ENCODE measurements at regions not wholly inside any gene's neighbourhood (a gene's known extent, or its start where the extent isn't known, plus 50 kb on each side); places are given as distances from the start of the nearest gene placed in this dataset.

GRCh38 chr15:36208868-36209582, 370.4 kb upstream of the CDIN1 start:
- DNase-seq, result no peak

DNA sequence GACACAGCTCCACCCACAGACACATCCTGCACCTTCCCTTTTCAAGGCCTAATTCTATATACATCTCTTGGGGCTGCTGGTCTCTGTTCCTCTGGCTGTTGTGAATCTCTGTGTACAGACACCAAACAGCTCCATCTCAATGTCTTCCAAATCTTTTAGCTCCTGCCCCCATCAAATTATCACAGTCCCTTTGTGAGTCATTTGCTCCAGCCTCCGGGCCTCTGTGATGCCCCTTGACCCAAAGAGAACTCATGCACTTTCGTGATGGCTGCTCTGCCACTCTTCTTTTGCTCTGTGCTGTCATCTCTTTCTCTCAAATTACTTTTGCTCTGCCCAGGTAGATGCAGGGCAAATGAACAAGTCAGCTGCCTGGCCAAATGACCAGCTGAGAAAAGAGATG, 369.0 kb upstream of the CDIN1 start:
- DNase-seq, result no peak

DNA sequence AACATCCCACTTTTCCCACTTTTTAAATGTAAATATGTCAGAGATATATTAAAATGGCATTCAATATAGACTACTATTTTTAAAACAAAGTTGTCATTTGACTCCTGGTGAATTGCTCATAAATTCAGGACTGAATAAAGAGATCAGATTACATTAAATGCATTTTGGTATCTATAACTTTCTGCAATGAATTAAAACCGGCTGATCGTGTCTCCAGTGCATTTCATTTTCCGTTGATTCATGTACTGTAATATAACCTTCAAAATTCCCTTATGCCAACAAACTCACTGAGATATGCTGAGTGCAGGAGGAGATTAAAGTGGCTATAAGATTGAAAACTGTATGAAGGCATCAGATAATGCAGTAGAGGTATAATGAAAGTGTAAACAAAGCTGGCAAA, 361.1 kb upstream of the CDIN1 start:
- DNase-seq, result no peak

DNA sequence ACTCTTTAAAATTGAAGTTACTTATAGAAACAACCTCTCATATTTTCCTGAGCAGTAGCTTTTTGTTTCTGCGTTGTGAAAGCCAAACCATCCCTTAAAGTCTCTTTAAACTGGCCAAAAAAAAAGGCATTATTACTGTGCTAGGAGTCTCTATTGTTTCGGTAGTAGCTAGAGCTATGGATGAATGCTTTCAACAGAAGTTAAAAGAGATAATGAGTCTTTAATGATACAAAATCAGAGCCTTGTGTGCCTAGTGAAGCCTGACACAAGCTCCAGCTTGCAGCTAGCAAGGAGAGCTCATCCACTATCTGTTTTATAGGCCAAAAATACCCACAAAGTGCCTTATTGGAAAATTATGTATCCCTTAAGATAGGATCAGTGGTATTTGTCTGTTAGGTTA, 360.4 kb upstream of the CDIN1 start:
- DNase-seq, result no peak

DNA sequence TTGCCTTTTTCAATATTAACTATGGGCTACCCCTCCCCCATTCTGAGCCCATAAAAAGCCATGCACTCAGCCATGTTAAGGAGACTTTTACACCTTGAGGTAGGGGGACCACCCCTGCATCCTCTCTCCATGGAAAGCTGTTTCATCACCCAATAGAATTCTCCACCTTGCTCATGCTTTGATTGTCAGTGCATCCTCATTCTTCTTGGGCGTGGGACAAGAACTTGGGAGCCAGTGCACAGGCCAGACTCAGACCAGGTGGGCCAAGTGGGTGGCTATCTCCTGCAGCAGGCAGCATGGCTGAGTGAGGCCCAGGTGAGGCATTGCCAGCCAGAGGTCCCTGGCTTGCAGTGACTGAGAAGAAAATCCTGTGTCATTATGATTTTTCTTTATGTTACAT, 357.4 kb upstream of the CDIN1 start:
- no peak for DNase-seq

DNA sequence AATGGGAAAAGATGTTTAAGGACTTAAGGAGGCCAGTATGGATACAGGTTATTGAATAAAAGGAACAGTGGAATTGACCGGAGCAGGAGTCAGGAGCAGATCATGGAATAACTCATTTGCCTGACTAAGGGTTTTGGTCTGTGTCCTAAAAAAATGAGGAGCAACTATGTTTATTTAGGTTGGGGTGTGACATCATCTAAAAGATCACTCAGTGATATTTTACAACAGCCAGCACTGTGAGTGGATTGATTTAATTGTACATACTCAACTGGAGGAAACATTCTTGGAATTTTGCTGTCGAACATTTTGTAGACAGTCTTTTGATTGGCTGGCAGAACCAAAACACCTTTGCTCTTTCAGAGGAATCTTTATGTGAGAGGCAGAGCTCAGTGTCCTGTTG, 348.6 kb upstream of the CDIN1 start:
- no peak for DNase-seq

DNA sequence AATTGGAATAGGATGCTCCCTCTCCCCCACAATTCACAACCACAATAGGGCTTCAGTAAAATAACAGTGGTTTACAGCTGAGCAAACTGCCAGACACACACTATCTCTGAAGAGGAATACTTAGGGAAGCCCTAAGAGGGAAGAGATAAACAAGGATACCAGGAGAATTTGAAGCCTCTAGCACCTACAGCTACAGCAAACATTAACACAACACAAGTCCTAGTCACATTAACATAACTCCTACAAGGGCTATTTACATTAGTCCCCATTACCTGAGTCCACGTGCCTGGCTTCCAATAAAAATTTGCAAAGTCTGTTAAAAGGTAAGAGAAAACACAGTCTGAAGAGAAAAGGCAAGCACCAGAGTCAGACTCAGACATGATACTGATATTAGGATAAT, 346.9 kb upstream of the CDIN1 start:
- DNase-seq, result no peak

GRCh38 chr15:36234743-36235142, 344.7 kb upstream of the CDIN1 start:
- DNase-seq, result no peak

DNA sequence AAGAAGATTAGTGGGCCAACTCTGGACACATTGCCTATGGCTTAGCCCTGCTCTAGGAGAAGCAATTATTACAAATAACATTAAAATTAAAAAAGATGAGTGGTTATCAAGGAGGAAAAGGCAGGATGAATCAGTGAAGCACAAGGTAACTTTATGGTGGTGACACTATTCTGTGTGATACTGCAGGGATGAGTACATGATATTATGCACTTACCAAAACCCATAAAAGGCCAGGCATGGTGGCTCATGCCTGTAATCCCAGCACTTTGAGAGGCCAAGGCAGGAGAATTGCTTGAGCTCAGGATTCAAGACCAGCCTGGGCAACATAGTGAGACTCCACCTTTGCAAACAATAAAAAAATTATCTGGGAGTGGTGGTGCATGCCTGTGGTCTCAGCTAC, 344.3 kb upstream of the CDIN1 start:
- no peak for DNase-seq

- no peak for DNase-seq
Measured at GRCh38 chr15:36239509-36239908, 339.9 kb upstream of the CDIN1 start.

DNA sequence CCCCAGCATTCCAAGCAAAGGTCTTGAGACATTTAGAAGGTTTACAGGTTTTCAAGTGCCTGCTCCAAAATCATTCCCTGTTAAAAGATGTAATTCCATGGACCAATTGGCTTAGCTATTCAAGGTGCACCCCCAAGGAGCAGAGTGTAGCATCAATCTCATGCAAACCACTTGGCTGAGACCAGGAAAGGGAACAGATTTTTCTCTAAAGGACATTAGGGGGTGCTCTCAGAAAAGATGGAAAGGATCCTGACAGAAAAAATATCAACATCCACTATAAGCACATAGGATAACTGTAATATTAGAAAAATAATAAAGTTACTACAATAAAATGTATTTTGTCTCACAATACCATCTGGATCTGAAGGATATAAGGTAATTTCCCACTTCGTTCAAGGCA, 328.0 kb upstream of the CDIN1 start:
- DNase-seq, result no peak

- DNase-seq, result no peak
Measured at GRCh38 chr15:36252146-36252711, 327.2 kb upstream of the CDIN1 start.

GRCh38 chr15:36254426-36254825, 325.0 kb upstream of the CDIN1 start:
- no peak for DNase-seq

GRCh38 chr15:36256404-36256807, 323.0 kb upstream of the CDIN1 start:
- DNase-seq, result no peak

GRCh38 chr15:36263666-36264065, 315.8 kb upstream of the CDIN1 start:
- DNase-seq, result no peak

DNA sequence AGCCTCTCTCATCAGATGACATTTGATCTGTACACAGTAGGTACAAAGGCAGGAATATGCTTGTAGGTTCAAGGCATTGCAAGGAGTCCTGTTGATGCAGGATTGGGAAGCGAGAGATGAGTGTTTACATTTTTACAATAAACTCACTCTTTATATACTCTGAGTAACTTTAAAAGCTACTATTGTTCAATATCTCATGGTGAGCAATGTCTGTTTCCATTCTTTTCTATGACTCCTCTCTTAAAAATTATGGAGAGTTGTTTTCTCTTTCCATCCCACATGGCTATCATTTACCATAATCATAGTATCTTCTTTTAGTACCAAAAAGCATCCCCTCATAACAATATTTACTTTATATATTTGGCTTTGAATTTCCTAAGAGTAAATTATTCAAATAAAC, 314.0 kb upstream of the CDIN1 start:
- DNase-seq, result no peak

GRCh38 chr15:36271048-36271447, 308.4 kb upstream of the CDIN1 start:
- no peak for DNase-seq

DNA sequence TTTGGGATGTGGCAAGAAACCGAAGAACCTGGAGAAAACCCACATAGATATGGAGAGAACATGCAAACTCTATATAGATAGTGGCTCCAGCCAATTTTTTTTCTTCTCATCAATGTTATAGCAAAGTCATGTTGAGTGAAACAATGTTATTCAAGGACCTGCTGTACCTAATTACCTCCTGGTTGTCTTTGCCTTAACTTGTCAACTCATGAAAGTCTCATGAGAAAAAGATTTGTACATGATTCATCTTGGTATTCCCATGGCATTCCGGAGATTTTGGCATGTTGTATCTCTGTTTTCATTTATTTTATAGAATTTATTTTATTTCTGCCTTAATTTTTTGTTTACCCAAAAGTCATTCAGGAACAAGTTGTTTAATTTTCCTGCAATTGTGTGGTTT, 303.8 kb upstream of the CDIN1 start:
- DNase-seq, result no peak

- no peak for DNase-seq
Measured at GRCh38 chr15:36278219-36278618, 301.2 kb upstream of the CDIN1 start.

GRCh38 chr15:36282821-36283220, 296.6 kb upstream of the CDIN1 start:
- DNase-seq, result no peak

DNA sequence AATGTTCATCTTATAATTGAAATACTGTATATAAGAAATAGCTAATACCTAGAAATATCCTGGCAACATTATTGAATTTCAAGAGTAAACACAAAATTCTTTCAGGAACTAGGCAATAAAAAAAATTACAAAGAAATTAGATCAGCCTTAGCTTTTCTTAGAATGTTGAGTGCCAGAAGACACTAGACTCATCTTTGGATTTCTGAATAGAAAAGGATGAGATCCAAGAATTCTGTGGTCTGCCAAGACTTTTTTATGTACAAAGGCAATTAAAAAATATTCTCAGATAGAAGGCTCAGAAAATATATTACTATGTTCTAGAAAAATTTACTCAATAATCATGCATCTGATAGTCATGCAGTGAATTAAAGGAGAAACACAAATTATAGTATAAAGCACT, 294.5 kb upstream of the CDIN1 start:
- DNase-seq, result no peak

GRCh38 chr15:36291501-36291900, 287.9 kb upstream of the CDIN1 start:
- DNase-seq, result no peak

GRCh38 chr15:36294359-36294758, 285.1 kb upstream of the CDIN1 start:
- DNase-seq, result no peak

GRCh38 chr15:36301947-36302346, 277.5 kb upstream of the CDIN1 start:
- DNase-seq, result no peak

DNA sequence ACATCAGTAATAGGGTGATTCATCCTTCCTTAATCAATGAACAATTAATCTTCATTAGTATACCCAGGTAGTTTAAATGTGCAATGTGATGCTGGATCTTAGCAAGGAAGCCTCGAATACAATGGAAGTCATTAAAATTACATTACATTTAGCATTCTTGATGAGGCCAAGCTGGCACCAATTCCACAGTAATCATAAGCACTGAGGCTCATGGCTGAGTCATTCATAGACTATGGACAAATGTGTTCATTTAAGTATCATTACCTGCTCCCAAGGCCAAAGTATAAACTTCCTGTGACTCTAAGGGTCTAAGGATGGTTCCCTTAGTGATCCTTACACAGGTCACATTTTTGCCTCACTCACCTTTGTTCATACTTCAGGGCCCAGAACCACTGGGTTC, 266.4 kb upstream of the CDIN1 start:
- DNase-seq, result no peak
